KOPT-K1 (cell line): ENCODE measurements at regions not wholly inside any gene's neighbourhood (a gene's known extent, or its start where the extent isn't known, plus 50 kb on each side); places are given as distances from the start of the nearest gene placed in this dataset.

Source experiments
- H3K27ac ChIP-seq: fragments of 200-600 bp; sonication (generic); 2 replicates; pipeline ENCODE4 v1.5.1; 2016; ENCODE audit warnings: antibody characterized with exemption, mild to moderate bottlenecking, low read depth, low read length; ENCODE audit not compliant: poor library complexity, severe bottlenecking
- H3K36me3 ChIP-seq: fragments of 200-600 bp; sonication (generic); 2 replicates; pipeline ENCODE4 v1.5.1; 2017; ENCODE audit warnings: antibody characterized with exemption, mild to moderate bottlenecking, low read length, moderate library complexity; ENCODE audit not compliant: insufficient read depth
- H3K9me3 ChIP-seq: fragments of 200-600 bp; sonication (generic); 2 replicates; pipeline ENCODE4 v1.5.1; 2017; ENCODE audit warnings: antibody characterized with exemption, low read length, mild to moderate bottlenecking; ENCODE audit not compliant: insufficient read depth, poor library complexity, severe bottlenecking

DNA sequence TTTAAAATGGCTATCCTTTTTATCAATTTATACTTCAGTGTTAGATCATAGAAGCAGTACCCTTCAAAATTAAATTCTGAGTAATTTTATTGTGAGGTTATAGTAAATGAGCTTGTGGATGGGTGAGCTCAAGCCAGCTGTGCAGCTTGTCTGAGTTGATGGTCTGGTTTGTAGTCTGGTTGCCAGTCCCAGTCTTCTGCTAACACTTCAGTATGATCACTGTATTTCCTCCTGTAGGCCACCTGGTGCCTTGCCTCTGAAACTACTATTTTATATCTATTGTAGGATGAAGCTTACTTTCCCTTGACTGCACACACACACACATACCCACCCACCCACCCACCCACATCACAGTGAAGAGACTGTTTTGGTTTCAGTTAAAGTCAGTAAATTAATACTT, 496.4 kb downstream of the PCNX1 start:
- H3K27ac ChIP-seq = no peak overlapping the region

DNA sequence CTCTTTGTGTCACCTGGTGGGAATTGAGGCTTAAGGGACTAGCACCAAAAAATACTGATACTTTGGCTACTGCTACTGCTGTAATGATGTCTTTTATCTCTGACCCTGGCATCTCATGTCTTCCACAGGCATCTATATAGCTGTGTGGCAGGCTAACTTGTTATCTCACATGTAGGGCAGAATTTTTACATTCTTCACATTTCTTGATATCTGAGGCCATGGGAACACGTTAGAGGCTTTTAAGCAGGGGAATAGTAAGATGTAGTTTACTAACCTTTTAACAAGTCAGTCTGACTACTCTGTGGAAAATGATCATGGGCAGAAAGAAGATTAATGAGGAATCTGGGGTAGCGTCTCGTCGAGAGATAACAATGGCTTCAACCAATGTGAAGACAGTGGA, 498.4 kb downstream of the PCNX1 start:
- no peaks in the 10 kb centered on the region for H3K36me3 ChIP-seq
- no peak overlapping the region for H3K27ac ChIP-seq
- H3K9me3 ChIP-seq = no peaks in the 10 kb centered on the region

More for the DNA sequence above, 496.4 kb downstream of the PCNX1 start:
- Histone ChIP-seq H3K36me3 (no peaks in the 10 kb centered on the region), H3K9me3 (no peaks in the 10 kb centered on the region)

DNA sequence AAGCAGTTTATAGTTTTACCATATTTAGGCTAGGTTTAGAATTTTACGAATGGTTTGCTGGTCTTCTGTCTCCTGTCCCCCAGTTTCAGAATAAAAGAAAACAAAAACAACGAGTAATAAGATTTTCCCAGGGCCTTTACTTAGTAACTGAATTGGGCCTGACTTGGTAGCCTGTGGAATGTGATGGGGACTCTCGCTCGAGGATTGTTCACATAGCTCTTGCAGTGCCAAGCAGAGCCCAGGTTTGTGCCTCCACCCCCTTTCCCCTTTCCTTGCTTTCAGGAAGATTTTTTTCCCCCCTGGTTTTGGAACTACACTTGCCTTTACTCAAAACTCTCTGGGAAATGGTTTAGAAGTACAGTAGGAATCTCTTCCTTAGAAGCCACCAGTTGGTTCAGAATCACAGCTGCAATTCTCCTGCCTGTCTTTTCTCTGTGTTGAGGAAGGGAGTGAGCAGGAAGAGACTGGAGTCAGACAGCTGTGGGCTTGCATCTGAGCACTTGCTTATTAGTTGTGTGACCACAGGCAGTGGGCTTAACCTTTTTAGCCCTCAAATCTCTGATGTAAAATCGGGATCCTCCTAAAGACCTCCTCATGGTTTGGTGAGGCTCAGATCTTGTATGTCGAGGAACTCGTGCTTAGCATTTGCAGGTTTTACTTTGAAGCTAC, 501.2 kb downstream of the PCNX1 start:
- H3K27ac ChIP-seq = no peak overlapping the region
- H3K9me3 ChIP-seq = no peaks in the 10 kb centered on the region
- no peaks in the 10 kb centered on the region for H3K36me3 ChIP-seq

DNA sequence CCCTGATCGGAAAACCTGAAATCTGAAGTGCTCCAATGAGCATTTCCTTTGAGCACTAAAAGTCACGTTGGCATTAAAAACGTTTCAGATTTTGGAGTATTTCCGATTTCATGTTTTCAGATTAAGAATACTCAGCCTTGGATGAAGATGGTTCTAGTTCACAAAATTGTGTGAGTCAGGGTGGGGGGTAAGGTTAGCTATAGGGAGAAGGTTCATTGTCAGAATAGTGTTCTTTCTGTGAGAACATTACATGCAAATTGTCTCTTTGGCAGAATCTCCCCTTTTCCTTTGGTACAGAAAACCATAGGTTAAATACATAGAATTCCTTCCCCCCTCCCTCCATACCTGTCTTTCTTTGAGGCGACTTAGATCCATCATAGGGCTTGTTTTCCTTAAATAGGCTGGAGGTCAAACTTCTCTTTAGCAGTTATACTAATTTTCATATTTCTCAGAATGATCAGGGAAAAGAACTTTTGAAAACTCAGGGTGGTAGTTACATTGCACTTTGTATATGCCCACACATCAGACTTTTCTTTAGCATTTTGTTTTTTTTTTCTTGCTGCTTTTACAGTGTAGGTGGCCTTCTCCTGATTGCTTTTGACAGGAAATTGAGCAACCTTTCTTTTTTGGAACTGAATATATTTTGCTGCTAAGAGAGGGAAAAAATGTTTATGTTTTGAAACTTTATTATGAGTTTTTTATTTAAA, 503.5 kb downstream of the PCNX1 start:
- Histone ChIP-seq H3K36me3 (no peaks in the 10 kb centered on the region), H3K9me3 (no peaks in the 10 kb centered on the region), H3K27ac (no peak overlapping the region)

DNA sequence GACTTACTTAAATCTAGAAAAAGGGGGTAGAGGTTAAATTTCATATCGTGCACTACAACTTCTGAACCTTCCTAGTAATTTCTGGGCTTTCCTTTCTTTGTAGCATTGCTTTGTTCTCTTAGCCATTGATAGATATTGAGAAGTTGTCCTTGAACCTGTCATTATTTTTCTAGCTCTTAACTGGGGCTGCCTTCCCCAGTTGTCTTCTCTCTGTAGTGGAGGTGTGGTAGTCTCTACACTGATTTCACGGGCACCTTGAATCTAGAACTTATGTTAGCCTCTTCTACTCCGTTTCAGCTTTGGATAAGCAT, 504.0 kb downstream of the PCNX1 start:
- no peaks in the 10 kb centered on the region for H3K9me3 ChIP-seq
- H3K36me3 ChIP-seq = no peaks in the 10 kb centered on the region
- H3K27ac ChIP-seq = no peak overlapping the region

DNA sequence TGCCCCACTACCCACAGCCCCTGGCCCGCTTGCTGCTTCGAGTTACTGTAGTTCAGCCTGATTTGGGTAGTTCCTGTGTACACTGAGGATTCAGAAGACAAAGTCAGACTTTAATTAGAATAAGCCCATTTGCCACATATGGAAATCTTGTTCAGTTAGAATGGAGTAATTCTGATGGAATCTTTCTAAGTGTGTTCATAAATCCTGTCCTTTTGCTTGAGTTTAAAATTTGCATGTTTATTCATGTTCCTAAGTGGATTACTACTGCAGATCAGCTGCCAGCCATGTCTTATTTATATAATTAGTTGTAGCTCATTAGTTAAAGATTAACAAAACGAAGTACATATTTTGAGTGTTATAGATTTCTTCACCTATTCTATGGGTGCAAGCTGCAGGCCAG, 504.5 kb downstream of the PCNX1 start:
- H3K27ac ChIP-seq = no peak overlapping the region
- H3K36me3 ChIP-seq = no peaks in the 10 kb centered on the region
- no peaks in the 10 kb centered on the region for H3K9me3 ChIP-seq

DNA sequence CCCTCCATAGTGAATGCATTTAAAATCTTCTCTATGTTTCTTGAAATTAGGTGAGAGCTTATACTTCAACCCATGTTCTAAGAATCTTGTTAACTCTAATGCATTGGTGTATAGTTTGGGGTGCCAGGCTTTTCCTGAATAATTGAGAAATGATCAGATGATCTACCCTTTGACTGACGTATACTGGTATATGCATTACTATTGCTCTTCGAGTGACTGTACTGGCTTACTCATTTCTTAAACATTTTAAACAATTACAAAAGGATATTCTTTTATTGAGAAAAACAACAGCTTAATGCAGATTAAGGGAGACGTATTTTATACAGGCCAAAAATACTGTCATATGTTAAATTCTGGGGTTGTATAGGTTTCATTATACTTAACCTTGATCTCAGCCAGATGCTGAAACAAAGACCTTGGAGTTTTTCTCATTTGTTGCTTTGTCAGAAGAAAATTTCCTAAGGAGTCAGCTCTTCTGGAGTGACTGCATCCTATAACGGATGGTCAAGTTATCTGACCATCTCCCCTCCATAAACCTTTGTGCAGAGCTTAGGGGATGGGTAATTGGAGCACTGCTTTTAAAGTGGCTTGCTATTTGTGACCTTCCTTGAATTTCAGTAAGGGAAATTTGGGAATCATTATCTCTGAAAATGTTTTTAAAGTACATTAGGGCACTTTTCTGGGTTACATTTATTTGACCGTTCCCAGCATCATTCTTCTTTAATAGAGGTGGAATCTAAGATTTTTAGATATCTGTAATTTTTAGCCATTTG, 507.6 kb downstream of the PCNX1 start:
- no peaks in the 10 kb centered on the region for H3K36me3 ChIP-seq
- no peak overlapping the region for H3K27ac ChIP-seq
- no peaks in the 10 kb centered on the region for H3K9me3 ChIP-seq

DNA sequence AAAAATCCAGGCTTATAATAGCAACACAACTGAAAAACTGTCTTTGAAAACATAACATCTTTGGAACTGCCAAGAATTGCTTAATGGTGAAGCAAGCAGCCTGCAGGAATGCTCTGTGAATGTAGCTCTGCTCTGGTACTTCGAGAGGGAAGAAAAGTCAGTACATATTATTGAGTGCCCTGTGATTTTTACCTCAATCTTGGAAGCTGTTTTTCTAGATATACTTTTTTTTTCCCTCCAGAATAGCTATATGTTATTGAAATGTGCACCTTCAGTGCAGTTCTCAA, 508.1 kb downstream of the PCNX1 start:
- Histone ChIP-seq H3K9me3 (no peaks in the 10 kb centered on the region), H3K36me3 (no peaks in the 10 kb centered on the region), H3K27ac (no peak overlapping the region)

DNA sequence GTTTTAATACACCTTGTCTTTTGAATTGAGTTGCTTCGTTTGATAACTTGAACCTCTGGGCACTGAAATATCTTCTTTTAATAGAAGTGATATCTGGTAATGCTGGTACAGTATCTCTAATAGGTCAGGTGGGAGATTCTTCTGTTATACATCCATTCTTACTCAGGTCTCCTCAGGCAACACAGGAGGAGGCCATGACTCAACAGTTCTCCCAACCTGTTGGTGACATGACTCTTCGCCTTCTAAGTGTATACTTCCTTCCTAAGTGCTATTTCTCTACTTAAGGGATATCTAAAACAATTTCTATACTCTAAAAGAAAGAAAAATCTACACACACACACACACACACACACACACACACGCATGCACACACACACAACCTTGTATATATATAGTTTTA, 509.1 kb downstream of the PCNX1 start:
- Histone ChIP-seq H3K27ac (no peak overlapping the region), H3K9me3 (no peaks in the 10 kb centered on the region), H3K36me3 (no peaks in the 10 kb centered on the region)

DNA sequence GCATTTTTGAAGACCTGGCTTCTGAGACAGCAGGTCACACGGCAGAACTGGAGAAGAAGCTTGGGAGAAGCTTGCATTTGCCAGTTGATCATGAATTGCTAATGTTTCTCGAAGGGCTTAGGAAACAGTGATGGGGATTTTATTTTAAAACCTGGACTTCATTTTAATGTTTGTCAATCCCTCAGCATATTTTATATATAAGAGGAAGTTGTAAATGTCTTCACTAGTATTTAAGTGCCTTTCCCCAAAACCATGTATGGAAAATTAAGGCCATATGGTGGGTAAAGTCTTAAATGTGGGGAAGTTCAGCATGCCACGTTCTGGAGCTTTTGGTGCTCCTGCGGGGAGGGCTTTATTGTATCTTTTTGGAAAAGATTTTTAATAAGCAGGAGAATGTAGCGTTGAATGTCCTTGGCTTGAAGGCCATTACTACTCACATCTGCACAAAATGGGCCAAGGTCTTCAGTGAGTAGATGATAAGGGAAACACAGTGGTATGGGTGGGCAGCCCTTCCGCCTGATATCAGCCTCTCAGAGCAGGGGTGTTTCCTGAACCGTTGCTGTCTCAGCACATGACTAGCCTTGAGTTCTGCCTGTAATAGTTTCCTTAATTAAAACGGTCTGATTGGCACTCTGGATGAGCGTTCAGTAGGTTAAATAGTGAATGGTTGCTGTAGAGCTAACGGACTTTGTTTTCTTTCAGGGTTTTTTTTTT, 511.4 kb downstream of the PCNX1 start:
- H3K27ac ChIP-seq = no peak overlapping the region

DNA sequence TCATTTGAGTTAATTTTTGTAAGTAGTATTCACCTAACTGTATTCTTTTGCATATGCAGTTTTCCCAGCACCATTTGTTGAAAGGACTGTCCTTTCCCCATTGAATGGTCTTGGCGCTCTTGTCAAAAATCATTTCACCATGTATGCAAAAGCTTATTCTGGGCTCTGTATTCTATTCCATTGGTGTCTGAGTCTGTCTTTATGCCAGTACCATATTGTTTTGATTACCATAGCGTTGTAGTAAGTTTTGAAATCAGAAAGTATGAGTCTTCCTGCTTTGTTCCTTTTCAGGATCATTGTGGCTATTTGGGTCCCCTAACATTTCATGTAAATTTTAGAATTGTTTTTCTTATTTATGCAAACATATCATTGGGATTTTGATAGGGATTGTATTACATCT, 508.7 kb upstream of the RGS6 start:
- Histone ChIP-seq H3K9me3 (peaks cover 33% of the 10 kb centered on the region), H3K36me3 (no peaks in the 10 kb centered on the region), H3K27ac (no peak overlapping the region)

More for the DNA sequence above, 511.4 kb downstream of the PCNX1 start:
- Histone ChIP-seq H3K9me3 (peaks cover 3% of the 10 kb centered on the region), H3K36me3 (no peaks in the 10 kb centered on the region)

DNA sequence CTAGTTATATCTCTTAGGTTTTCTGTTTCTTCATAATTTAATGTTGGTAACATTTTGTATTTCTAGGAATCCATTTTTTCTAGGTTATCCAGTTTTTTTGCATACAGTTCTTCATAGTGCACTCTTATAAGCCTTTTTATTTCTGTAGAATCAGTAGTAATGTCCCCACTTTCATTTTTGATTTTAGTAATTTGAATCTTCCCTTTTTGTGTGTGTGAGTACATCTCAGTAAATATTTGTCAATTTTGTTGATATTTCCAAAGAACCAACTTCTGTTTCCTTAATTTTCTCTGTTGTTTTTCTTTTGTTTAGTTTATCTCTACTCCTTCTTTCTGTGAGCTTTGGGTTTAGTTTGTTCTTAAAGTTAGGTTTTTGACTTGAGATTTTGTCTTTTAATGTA, 507.3 kb upstream of the RGS6 start:
- Histone ChIP-seq H3K36me3 (no peaks in the 10 kb centered on the region), H3K27ac (no peak overlapping the region), H3K9me3 (peaks cover 33% of the 10 kb centered on the region)

DNA sequence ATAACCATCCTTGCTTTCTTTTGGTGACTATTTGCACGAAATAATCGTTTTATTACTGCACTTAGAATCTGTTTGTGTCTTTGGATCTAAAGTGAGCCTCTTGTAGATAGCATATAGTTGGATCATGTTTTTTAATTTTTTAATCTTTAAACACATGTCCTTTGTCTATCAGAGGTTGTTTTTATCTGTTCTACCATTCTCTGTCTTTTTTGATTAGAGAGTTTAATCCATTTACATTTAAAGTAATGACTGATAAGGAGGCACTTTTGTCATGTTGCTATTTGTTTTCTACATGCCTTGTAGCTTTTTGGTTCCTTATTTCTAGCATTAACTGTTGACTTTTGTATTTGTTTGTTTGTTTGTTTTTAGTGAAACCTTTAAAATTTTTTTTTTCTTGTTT, 506.2 kb upstream of the RGS6 start:
- H3K9me3 ChIP-seq = peaks cover 33% of the 10 kb centered on the region
- no peak overlapping the region for H3K27ac ChIP-seq
- H3K36me3 ChIP-seq = no peaks in the 10 kb centered on the region

DNA sequence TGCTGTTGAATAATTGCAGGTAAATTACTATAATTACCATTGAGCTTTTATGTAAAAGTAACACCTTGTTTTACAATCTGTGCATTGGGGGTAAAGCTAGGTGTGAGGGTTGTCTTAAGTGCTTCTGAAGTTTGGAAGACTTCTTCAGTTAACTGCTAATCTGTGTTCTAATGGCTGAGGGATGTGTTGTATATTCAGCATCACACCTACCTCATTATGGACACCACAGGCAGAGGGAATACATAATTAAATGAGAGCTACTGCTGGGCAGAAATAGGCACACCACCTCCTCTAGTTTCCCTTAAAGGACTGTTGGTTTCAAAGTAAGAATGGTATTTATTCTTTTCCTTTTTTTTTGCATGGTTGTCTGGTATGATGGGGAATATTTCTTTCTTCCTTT, 502.3 kb upstream of the RGS6 start:
- Histone ChIP-seq H3K9me3 (peaks cover 18% of the 10 kb centered on the region), H3K27ac (no peak overlapping the region), H3K36me3 (no peaks in the 10 kb centered on the region)

DNA sequence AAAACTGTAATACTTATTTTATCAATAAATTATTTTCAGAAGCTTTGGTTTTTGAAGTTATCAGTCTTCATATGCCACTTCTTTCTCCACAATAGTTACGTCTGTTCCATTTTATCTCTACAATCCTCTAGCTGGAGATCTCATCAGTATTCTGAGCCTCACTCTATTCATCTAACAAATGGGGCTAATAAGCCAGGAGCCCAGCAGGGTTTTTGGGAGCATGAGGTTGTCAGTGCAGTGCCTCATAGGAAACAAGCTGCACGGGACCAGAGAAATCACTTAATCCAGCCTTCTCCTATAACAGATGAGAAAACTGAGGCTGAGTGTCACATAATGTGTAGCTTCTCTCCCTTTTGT, 501.9 kb upstream of the RGS6 start:
- no peaks in the 10 kb centered on the region for H3K36me3 ChIP-seq
- H3K9me3 ChIP-seq = peaks cover 14% of the 10 kb centered on the region
- no peak overlapping the region for H3K27ac ChIP-seq
